Endothelial cell of umbilical vein (primary cell): ENCODE measurements at regions not wholly inside any gene's neighbourhood (a gene's known extent, or its start where the extent isn't known, plus 50 kb on each side); places are given as distances from the start of the nearest gene placed in this dataset.

Experiments
- EZH2 ChIP-seq: IDR thresholded peaks from 2 replicates; pipeline ENCODE4 v1.6.1; 2012; ENCODE audit warnings: borderline replicate concordance, low read depth, mild to moderate bottlenecking, moderate library complexity, low read length, inconsistent platforms; ENCODE audit not compliant: severe bottlenecking
- GATA2 ChIP-seq: IDR thresholded peaks from 2 replicates; pipeline ENCODE4 v1.7.0; 2011; ENCODE audit warnings: low read depth, mild to moderate bottlenecking, moderate library complexity, mixed read lengths, low read length; ENCODE audit not compliant: insufficient read length, insufficient read depth
- JUN ChIP-seq: IDR thresholded peaks from 2 replicates; pipeline ENCODE4 v1.6.1; 2011; ENCODE audit warnings: borderline replicate concordance, low read depth; ENCODE audit not compliant: insufficient read length, insufficient read depth
- MYC ChIP-seq: IDR thresholded peaks from one replicate; pipeline ENCODE4 v1.6.1; 2011; ENCODE audit warnings: mild to moderate bottlenecking, low read depth, low read length
- POLR2A ChIP-seq: IDR thresholded peaks from 2 replicates; pipeline ENCODE4 v1.6.1; 2012; ENCODE audit warnings: low read depth, mild to moderate bottlenecking, control low read depth, low read length
- POLR2AphosphoS5 ChIP-seq: IDR thresholded peaks from 2 replicates; pipeline ENCODE4 v1.6.1; 2012; ENCODE audit warnings: low read depth, mild to moderate bottlenecking, control low read depth, low read length, moderate library complexity; ENCODE audit not compliant: insufficient read depth
- TF ChIP-seq, protein P1 (sequence below), 2 donors: IDR thresholded peaks; 1 replicate in 1 of 2; 2 replicates in 1 of 2; pipeline ENCODE4 v1.5.1; 2011; ENCODE audit warnings: low read length in 2 of 2, mild to moderate bottlenecking in 2 of 2, moderate library complexity in 2 of 2, control low read depth in 1 of 2, inconsistent platforms in 1 of 2, low read depth in 1 of 2; ENCODE audit not compliant: insufficient read depth in 1 of 2; ENCODE audit errors: extremely low read depth in 1 of 2
- TF ChIP-seq, protein P2 (sequence below): IDR thresholded peaks from 2 replicates; pipeline ENCODE4 v1.6.1; 2011; ENCODE audit not compliant: insufficient read depth, insufficient read length

DNA sequence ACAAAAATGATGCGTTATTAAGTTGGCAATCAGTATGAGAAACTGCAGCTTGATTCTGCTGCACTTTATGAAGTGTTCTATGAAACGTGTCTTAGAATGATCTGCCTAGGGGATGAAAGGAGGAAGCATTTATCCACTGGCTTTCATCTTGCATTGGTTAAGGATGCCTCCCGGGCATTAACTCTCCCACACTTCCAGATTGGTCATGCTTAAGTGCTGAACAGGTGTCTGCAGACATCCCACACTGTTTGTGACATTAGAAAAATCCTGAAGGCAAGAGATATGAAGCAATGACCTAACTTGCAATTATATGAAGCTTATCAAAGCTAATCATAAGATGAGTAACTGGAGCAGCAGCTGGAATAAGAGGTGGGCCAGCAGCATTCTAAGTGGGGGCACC is 437.3 kb downstream of the NSUN3 start:
- TF ChIP-seq, protein P1, sequence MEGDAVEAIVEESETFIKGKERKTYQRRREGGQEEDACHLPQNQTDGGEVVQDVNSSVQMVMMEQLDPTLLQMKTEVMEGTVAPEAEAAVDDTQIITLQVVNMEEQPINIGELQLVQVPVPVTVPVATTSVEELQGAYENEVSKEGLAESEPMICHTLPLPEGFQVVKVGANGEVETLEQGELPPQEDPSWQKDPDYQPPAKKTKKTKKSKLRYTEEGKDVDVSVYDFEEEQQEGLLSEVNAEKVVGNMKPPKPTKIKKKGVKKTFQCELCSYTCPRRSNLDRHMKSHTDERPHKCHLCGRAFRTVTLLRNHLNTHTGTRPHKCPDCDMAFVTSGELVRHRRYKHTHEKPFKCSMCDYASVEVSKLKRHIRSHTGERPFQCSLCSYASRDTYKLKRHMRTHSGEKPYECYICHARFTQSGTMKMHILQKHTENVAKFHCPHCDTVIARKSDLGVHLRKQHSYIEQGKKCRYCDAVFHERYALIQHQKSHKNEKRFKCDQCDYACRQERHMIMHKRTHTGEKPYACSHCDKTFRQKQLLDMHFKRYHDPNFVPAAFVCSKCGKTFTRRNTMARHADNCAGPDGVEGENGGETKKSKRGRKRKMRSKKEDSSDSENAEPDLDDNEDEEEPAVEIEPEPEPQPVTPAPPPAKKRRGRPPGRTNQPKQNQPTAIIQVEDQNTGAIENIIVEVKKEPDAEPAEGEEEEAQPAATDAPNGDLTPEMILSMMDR (IDR thresholded peaks at IDR 0.05; ENCODE audit: extremely low read depth in 1 of 2, insufficient read depth in 1 of 2, low read depth in 1 of 2, low read length in 2 of 2) = no peak
- TF ChIP-seq POLR2A (no peak), EZH2 (no peak), POLR2AphosphoS5 (no peak), JUN (no peak), GATA2 (no peak), MYC (no peak)
- TF ChIP-seq, protein P2, sequence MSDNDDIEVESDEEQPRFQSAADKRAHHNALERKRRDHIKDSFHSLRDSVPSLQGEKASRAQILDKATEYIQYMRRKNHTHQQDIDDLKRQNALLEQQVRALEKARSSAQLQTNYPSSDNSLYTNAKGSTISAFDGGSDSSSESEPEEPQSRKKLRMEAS = no peak
